ENCODE measurements at regions not wholly inside any gene's neighbourhood (a gene's known extent, or its start where the extent isn't known, plus 50 kb on each side); places are given as distances from the start of the nearest gene placed in this dataset.

GRCh38 chr18:10182009-10182624 lies 268.3 kb downstream of the VAPA start:
- H3K9ac ChIP-seq (ENCODE audit: insufficient read length) = no peak overlapping the region
- H3K27ac ChIP-seq = no peak overlapping the region
- TF ChIP-seq FOXP2 (optimal IDR thresholded peaks at IDR 0.05; ENCODE audit: control extremely low read depth, extremely low read length, insufficient read depth) (no peak), POLR2AphosphoS5 (IDR thresholded peaks at IDR 0.05; ENCODE audit: borderline replicate concordance, low read depth, low read length) (no peak), EZH2 (IDR thresholded peaks at IDR 0.05) (no peak)
- H3K9me3 ChIP-seq (ENCODE audit: low read depth, low read length) = peaks cover 3% of the 10 kb centered on the region; the same call in 1 of the 2 replicates
- no peak overlapping the region for H3K4me3 ChIP-seq
- DNase-seq (ENCODE audit: low read depth, low spot score) = no peak
- H3K36me3 ChIP-seq (ENCODE audit: insufficient read depth, low read length) = no peaks in the 10 kb centered on the region

GRCh38 chr18:10184776-10185175 lies 269.7 kb upstream of the APCDD1 start:
- H3K36me3 ChIP-seq (ENCODE audit: insufficient read depth, low read length) = no peaks in the 10 kb centered on the region
- no peak overlapping the region for H3K9ac ChIP-seq (ENCODE audit: insufficient read length)
- TF ChIP-seq POLR2AphosphoS5 (IDR thresholded peaks at IDR 0.05; ENCODE audit: borderline replicate concordance, low read depth, low read length) (no peak), EZH2 (IDR thresholded peaks at IDR 0.05) (no peak), FOXP2 (optimal IDR thresholded peaks at IDR 0.05; ENCODE audit: control extremely low read depth, extremely low read length, insufficient read depth) (no peak)
- H3K27ac ChIP-seq = no peak overlapping the region
- H3K4me3 ChIP-seq = no peak overlapping the region
- H3K9me3 ChIP-seq (ENCODE audit: low read depth, low read length) = peaks cover 3% of the 10 kb centered on the region; the same call in 1 of the 2 replicates
- DNase-seq (ENCODE audit: low read depth, low spot score) = no peak

GRCh38 chr18:10188971-10189810 lies 265.2 kb upstream of the APCDD1 start:
- DNase-seq (ENCODE audit: low read depth, low spot score) = no peak
- TF ChIP-seq POLR2AphosphoS5 (IDR thresholded peaks at IDR 0.05; ENCODE audit: borderline replicate concordance, low read depth, low read length) (no peak), FOXP2 (optimal IDR thresholded peaks at IDR 0.05; ENCODE audit: control extremely low read depth, extremely low read length, insufficient read depth) (no peak), EZH2 (IDR thresholded peaks at IDR 0.05) (no peak)
- Histone ChIP-seq H3K27ac (no peak overlapping the region), H3K4me3 (no peak overlapping the region), H3K9me3 (ENCODE audit: low read depth, low read length) (no peaks in the 10 kb centered on the region), H3K36me3 (ENCODE audit: insufficient read depth, low read length) (no peaks in the 10 kb centered on the region), H3K9ac (ENCODE audit: insufficient read length) (no peak overlapping the region)

- TF ChIP-seq FOXP2 (optimal IDR thresholded peaks at IDR 0.05; ENCODE audit: control extremely low read depth, extremely low read length, insufficient read depth) = no peak
- TF ChIP-seq EZH2 (IDR thresholded peaks at IDR 0.05) = no peak
- TF ChIP-seq POLR2AphosphoS5 (IDR thresholded peaks at IDR 0.05; ENCODE audit: borderline replicate concordance, low read depth, low read length) = no peak
- no peak for DNase-seq (ENCODE audit: low read depth, low spot score)
- no peaks in the 10 kb centered on the region for H3K9me3 ChIP-seq (ENCODE audit: low read depth, low read length)
- H3K27ac ChIP-seq = no peak overlapping the region
- no peaks in the 10 kb centered on the region for H3K36me3 ChIP-seq (ENCODE audit: insufficient read depth, low read length)
- H3K9ac ChIP-seq (ENCODE audit: insufficient read length) = no peak overlapping the region
- no peak overlapping the region for H3K4me3 ChIP-seq
Measured at GRCh38 chr18:10190564-10190963, 263.9 kb upstream of the APCDD1 start.

- DNase-seq (ENCODE audit: low read depth, low spot score) = no peak
- H3K36me3 ChIP-seq (ENCODE audit: insufficient read depth, low read length) = no peaks in the 10 kb centered on the region
- no peak overlapping the region for H3K27ac ChIP-seq
- no peaks in the 10 kb centered on the region for H3K9me3 ChIP-seq (ENCODE audit: low read depth, low read length)
- TF ChIP-seq EZH2 (IDR thresholded peaks at IDR 0.05) (no peak), FOXP2 (optimal IDR thresholded peaks at IDR 0.05; ENCODE audit: control extremely low read depth, extremely low read length, insufficient read depth) (no peak), POLR2AphosphoS5 (IDR thresholded peaks at IDR 0.05; ENCODE audit: borderline replicate concordance, low read depth, low read length) (no peak)
- no peak overlapping the region for H3K9ac ChIP-seq (ENCODE audit: insufficient read length)
- H3K4me3 ChIP-seq = no peak overlapping the region
Measured at GRCh38 chr18:10193444-10193843, 261.0 kb upstream of the APCDD1 start.

- H3K27ac ChIP-seq = no peak overlapping the region
- H3K9ac ChIP-seq (ENCODE audit: insufficient read length) = no peak overlapping the region
- TF ChIP-seq POLR2AphosphoS5 (IDR thresholded peaks at IDR 0.05; ENCODE audit: borderline replicate concordance, low read depth, low read length) (no peak), FOXP2 (optimal IDR thresholded peaks at IDR 0.05; ENCODE audit: control extremely low read depth, extremely low read length, insufficient read depth) (no peak), EZH2 (IDR thresholded peaks at IDR 0.05) (no peak)
- H3K36me3 ChIP-seq (ENCODE audit: insufficient read depth, low read length) = no peaks in the 10 kb centered on the region
- DNase-seq (ENCODE audit: low read depth, low spot score) = no peak
- H3K9me3 ChIP-seq (ENCODE audit: low read depth, low read length) = no peaks in the 10 kb centered on the region
- H3K4me3 ChIP-seq = no peak overlapping the region
Measured at GRCh38 chr18:10194592-10194991, 259.8 kb upstream of the APCDD1 start.

- H3K9me3 ChIP-seq (ENCODE audit: low read depth, low read length) = no peaks in the 10 kb centered on the region
- DNase-seq (ENCODE audit: low read depth, low spot score) = no peak
Measured at GRCh38 chr18:10195529-10195928, 258.9 kb upstream of the APCDD1 start.

GRCh38 chr18:10197097-10197496 lies 257.3 kb upstream of the APCDD1 start:
- H3K9ac ChIP-seq (ENCODE audit: insufficient read length) = no peak overlapping the region
- H3K27ac ChIP-seq = no peak overlapping the region
- no peaks in the 10 kb centered on the region for H3K9me3 ChIP-seq (ENCODE audit: low read depth, low read length)
- DNase-seq (ENCODE audit: low read depth, low spot score) = no peak
- H3K4me3 ChIP-seq = no peak overlapping the region
- TF ChIP-seq FOXP2 (optimal IDR thresholded peaks at IDR 0.05; ENCODE audit: control extremely low read depth, extremely low read length, insufficient read depth) (no peak), EZH2 (IDR thresholded peaks at IDR 0.05) (no peak), POLR2AphosphoS5 (IDR thresholded peaks at IDR 0.05; ENCODE audit: borderline replicate concordance, low read depth, low read length) (no peak)
- no peaks in the 10 kb centered on the region for H3K36me3 ChIP-seq (ENCODE audit: insufficient read depth, low read length)

More at GRCh38 chr18:10195529-10195928, 258.9 kb upstream of the APCDD1 start:
- Histone ChIP-seq H3K36me3 (ENCODE audit: insufficient read depth, low read length) (no peaks in the 10 kb centered on the region), H3K27ac (no peak overlapping the region), H3K9ac (ENCODE audit: insufficient read length) (no peak overlapping the region), H3K4me3 (no peak overlapping the region)
- TF ChIP-seq EZH2 (IDR thresholded peaks at IDR 0.05) = no peak
- TF ChIP-seq FOXP2 (optimal IDR thresholded peaks at IDR 0.05; ENCODE audit: control extremely low read depth, extremely low read length, insufficient read depth) = no peak
- TF ChIP-seq POLR2AphosphoS5 (IDR thresholded peaks at IDR 0.05; ENCODE audit: borderline replicate concordance, low read depth, low read length) = no peak
